Astrocyte of the cerebellum (primary cell): ENCODE measurements at regions not wholly inside any gene's neighbourhood (a gene's known extent, or its start where the extent isn't known, plus 50 kb on each side); places are given as distances from the start of the nearest gene placed in this dataset.
"Not testable (repeated sequence)": the region's sequence is repeated elsewhere in the genome, so short reads cannot be mapped to it uniquely, and the experiment has no call there.

Experiments used
- DNase-seq: peaks from one replicate; pipeline ENCODE4 v3.0.0-alpha.2; 2011; ENCODE audit warnings: low read depth
- H3K4me3 ChIP-seq: 2 replicates; pipeline ENCODE4 v1.5.1; 2011; ENCODE audit warnings: mild to moderate bottlenecking, low read depth, low read length, moderate library complexity
- in situ Hi-C: cut with HindIII; loops from 2 replicates; pipeline ENCODE4 v1.10.0; 2017; ENCODE audit warnings: low sequenced_read_pairs
- TF ChIP-seq, protein P1 (sequence below): IDR thresholded peaks from 2 replicates; pipeline ENCODE4 v1.5.1; 2012; ENCODE audit warnings: low read length, low read depth, moderate library complexity, mild to moderate bottlenecking; ENCODE audit errors: missing control alignments

DNA sequence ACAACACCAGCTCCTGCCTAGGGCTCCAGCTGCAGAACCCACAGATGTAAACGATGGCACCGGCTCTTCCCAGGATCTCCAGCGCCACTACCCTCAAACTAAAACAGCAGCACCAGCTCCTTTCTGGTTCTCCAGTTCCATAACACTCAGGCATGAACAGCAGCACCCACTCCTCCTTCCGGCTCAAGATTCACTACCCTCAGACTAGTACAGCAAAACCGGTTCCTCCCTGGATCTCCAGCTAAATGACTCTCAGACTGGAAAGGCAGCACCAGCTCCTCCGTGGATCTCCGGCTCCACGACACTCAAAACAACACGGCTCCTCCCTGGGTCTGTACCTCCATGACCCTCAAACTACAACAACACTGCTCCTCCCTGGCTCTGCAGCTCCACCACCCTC is 325.0 kb downstream of the PREX1 start:
- TF ChIP-seq, protein P1, sequence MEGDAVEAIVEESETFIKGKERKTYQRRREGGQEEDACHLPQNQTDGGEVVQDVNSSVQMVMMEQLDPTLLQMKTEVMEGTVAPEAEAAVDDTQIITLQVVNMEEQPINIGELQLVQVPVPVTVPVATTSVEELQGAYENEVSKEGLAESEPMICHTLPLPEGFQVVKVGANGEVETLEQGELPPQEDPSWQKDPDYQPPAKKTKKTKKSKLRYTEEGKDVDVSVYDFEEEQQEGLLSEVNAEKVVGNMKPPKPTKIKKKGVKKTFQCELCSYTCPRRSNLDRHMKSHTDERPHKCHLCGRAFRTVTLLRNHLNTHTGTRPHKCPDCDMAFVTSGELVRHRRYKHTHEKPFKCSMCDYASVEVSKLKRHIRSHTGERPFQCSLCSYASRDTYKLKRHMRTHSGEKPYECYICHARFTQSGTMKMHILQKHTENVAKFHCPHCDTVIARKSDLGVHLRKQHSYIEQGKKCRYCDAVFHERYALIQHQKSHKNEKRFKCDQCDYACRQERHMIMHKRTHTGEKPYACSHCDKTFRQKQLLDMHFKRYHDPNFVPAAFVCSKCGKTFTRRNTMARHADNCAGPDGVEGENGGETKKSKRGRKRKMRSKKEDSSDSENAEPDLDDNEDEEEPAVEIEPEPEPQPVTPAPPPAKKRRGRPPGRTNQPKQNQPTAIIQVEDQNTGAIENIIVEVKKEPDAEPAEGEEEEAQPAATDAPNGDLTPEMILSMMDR, result no peak
- no peak overlapping the region for H3K4me3 ChIP-seq
- no peak for DNase-seq
- in situ Hi-C loops, result no loop called here

DNA sequence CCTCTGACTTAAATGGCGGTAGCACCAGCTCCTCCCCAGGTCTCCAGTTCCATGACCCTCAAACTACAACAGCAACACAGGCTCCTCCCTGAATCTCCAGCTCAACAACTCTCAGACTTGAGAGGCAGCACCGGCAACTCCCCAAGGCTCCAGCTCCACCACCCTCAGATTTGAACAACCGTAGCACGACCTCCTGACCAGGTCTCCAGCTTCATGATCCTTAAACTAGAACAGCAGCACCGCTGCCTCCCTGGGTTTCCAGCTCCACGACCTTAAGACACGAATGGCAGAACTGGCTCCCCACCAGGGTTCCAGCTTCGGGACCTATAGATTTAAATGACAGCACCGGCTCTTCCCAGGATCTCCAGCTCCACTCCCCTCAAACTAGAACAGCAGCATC is 325.8 kb downstream of the PREX1 start:
- H3K4me3 ChIP-seq, result no peak overlapping the region
- TF ChIP-seq, protein P1, result no peak
- DNase-seq, result no peak
- in situ Hi-C loops, result no loop called here

DNA sequence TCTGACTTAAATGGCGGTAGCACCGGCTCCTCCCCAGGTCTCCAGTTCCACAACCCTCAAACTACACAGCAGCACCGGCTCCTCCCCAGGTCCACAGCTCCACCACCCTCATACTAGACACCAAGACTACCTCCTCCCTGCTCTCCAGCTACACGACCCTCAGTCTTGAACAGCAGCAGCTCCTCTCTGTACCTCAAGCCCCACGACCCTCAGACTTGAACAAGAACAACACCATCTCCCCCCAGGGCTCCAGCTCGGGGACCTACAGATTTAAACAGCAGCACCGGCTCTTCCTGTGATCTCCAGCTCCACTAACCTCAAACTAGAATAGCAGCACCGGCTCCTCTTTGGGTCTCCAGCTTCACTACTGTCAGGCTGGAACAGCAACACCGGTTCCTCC is 326.9 kb downstream of the PREX1 start:
- DNase-seq, in situ Hi-C loops, H3K4me3 ChIP-seq: not testable (repeated sequence)

DNA sequence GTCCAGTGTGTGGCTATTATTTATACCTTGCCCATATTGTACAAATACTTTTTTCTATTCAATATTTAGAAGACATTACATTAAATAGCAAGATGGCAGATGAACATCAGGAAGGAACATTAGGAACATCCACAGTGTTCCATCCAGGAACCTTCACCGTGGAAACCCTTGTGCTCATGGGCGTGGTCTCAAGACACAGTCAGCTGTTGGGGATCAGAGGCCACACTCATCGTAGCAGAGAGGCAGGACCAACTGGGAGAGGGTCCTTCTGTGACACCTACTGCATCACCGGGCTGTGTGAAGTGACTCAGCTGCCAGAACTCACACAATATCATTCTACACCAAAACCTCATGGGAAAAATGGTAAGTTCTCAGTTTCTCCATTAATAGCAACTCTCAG is 328.9 kb downstream of the PREX1 start:
- DNase-seq, H3K4me3 ChIP-seq, in situ Hi-C loops: not testable (repeated sequence)

DNA sequence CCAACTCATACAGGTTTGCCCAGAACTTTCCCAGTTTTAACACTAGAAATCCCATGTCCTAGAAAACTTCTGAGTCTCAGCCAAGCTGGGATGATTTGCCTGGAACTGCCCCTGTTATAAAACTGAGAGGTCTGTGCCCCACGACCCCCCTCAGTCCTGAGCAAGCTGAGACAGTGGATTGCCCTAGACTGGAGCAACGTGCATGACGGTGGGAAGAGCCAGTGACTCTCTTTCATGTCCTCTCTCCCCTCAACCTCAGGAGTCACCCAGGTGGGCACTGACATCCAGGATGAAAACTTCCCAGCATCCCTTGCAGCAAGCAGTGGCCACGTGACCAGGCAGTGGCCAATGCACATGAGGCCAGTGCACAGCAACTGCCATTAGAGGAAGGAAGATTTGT is 329.7 kb downstream of the PREX1 start:
- H3K4me3 ChIP-seq, in situ Hi-C loops, DNase-seq: not testable (repeated sequence)

DNA sequence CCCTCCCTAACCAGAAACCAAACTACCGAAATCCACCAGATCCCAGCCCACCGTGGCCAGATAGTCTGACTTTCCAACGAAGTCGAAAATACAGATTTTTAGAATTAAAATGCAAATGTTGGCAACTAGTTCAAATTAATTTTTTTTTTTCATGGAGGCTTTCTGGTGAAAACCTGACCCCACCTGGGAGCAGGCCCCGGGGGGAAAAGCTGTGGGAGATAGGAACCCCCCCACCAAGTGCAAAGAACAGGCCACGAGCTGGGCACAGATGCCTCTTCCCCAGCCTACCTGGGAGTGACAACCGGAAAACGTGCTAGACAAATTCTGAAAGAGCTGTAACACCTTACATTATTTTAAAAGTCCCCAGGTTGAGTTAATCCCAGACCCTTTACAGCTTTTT is 333.8 kb downstream of the PREX1 start:
- no peak for DNase-seq
- TF ChIP-seq, protein P1, result no peak
- in situ Hi-C loops, result no loop called here
- H3K4me3 ChIP-seq, result no peak overlapping the region

DNA sequence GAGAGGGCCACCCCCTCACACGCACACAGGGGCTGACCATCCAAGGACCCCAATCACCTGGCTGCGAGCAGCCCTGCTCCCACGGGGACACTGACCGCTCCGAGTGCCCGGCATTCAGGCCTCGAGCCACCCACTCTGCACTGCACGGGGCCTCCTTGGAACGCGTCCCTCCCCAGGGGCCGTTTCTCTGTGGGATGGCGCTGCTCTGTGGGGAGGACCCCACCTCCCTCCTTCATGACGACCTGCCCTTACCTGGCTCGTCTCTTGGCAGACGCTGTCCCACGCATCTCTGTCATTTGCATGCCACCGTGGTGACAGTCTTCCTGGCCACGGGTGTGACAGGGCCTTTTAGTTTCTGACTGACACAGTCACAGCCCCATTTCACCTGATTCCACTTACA is 334.5 kb downstream of the PREX1 start:
- H3K4me3 ChIP-seq, in situ Hi-C loops, DNase-seq: not testable (repeated sequence)

DNA sequence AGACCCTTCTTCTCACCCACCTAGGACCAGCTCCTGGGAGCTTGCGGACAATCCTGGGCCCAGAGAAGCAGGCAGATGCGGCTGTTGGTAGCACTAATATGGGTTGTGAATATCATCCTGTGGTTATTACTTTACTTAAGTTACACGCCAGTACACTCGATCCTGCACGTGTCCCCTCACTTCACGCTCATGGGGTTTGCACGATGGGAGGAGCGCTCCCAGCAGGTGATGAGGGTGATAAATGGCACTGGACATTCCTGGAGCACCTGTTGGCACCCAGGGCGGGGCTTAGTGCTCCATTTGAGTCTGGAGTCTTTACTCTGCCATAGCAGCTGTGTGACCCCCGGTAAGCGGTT is 335.1 kb downstream of the PREX1 start:
- in situ Hi-C loops, result no loop called here
- TF ChIP-seq, protein P1, result no peak
- H3K4me3 ChIP-seq, result no peak overlapping the region
- no peak for DNase-seq

DNA sequence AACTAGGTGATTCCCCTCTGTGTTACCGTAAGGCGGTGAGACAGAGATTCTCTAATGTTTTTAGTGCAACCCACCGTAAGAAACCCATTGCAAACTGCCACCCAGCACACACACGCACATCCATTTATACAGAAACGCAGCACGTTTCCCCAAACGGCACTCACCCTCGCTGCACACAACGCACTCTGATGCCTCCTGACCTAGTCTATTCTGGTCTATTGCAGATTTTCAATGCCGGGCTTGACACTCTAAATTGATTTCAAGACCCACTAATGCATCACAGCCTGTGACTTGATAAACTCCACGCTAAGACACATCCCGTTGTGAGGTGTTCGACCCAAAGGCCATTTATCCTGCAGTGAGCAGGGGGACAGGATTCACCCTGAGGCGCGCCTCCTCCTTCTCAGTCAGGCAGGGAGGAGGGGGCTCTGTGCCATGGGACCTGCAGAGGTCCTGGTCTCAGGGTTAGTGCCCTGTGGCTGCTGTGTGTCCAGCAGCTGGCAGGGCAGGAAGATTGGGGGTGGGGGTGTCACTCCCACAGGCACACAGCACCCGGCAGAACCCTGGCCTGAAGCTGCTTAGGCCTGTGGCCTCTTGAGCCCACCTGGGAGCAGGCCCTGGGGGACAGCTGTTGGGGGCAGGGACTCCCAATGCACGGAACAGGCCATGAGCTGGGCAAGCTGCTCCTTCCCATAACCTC is 335.6 kb downstream of the PREX1 start:
- DNase-seq, result no peak
- TF ChIP-seq, protein P1, result no peak
- in situ Hi-C loops, result no loop called here
- H3K4me3 ChIP-seq, result no peak overlapping the region
